Motor neuron (in vitro differentiated cells): ENCODE measurements at regions not wholly inside any gene's neighbourhood (a gene's known extent, or its start where the extent isn't known, plus 50 kb on each side); places are given as distances from the start of the nearest gene placed in this dataset.

ENCODE experiments used
- ATAC-seq, 8 experiments: fragments of 200-7000 bp; cut with Tn5 transposase; replicated peaks in 6 of 8; 2 replicates each; pipeline ENCODE4 v1.8.0; 2021; ENCODE audit warnings: mild to moderate bottlenecking in 8 of 8, moderate library complexity in 8 of 8
- H3K27ac ChIP-seq, 2 donors: fragments of 250-450 bp; sonication (Bioruptor Pico); 2 replicates each; pipeline ENCODE4 v1.9.0; 2021; ENCODE audit warnings: antibody characterized with exemption in 2 of 2, mild to moderate bottlenecking in 2 of 2, moderate library complexity in 1 of 2
- H3K4me1 ChIP-seq, 2 donors: fragments of 250-450 bp; sonication (Bioruptor Pico); replicated peaks in 1 of 2; 2 replicates each; pipeline ENCODE4 v1.6.1; 2021; ENCODE audit warnings: antibody characterized with exemption in 2 of 2, mild to moderate bottlenecking in 2 of 2, moderate library complexity in 1 of 2
- H3K4me3 ChIP-seq, 5 donors: fragments of 250-450 bp; sonication (Bioruptor Pico); 2 replicates each; pipeline ENCODE4 v1.9.0; 2021; ENCODE audit warnings: antibody characterized with exemption in 5 of 5, mild to moderate bottlenecking in 5 of 5, moderate library complexity in 4 of 5
- whole genome bisulfite sequencing, 10 experiments: fragments of 450-650 bp; shearing (Covaris generic); methylation state at CpG; one replicate each; pipeline ENCODE4 v1.0.0; 2022; 5-methylcytosine and 5-hydroxymethylcytosine counted together
- in situ Hi-C, 9 experiments: fragments of 400-800 bp; cut with MboI; loops; one replicate each; pipeline ENCODE4 v1.15.0; 2021; ENCODE audit warnings: low sequenced_read_pairs in 9 of 9, low pct_unique_long_range_greater_than_20kb in 2 of 9; ENCODE audit not compliant: unreplicated experiment in 9 of 9

GRCh38 chr5:17398431-17398830 is 99.6 kb upstream of the TAF11L2 start:
- ATAC-seq, result peak in 5 of 8 experiments; percentile 44 to 95 (median 90)
- WGBS, 10 experiments, result 0 to 24% (median 5%) methylated on average over 1 to 4 of the region's 4 CpGs; no CpG with 5 or more reads in 3 of the 10 experiments
- Histone ChIP-seq H3K4me3 (no peak overlapping the region), H3K4me1 (peaks cover 29 to 41% of the 10 kb centered on the region in 2 donors), H3K27ac (no peak overlapping the region)
- in situ Hi-C loops, result no loop called here

GRCh38 chr5:17398866-17399835 is 98.9 kb upstream of the TAF11L2 start:
- H3K27ac ChIP-seq, result no peak overlapping the region
- peaks cover 35 to 46% of the 10 kb centered on the region in 2 donors for H3K4me1 ChIP-seq
- H3K4me3 ChIP-seq, result no peak overlapping the region
- WGBS, 10 experiments, result 36 to 100% (median 62%) methylated on average over 2 to 7 of the region's 7 CpGs; no CpG with 5 or more reads in 1 of the 10 experiments
- in situ Hi-C loops, result no loop called here
- no peak for ATAC-seq

GRCh38 chr5:17399931-17400330 is 98.1 kb upstream of the TAF11L2 start:
- Histone ChIP-seq H3K27ac (no peak overlapping the region), H3K4me1 (peaks cover 37 to 52% of the 10 kb centered on the region in 2 donors), H3K4me3 (no peak overlapping the region)
- in situ Hi-C loops, result no loop called here
- WGBS, 10 experiments, result 57 to 100% (median 84%) methylated on average over 1 to 3 of the region's 3 CpGs; no CpG with 5 or more reads in 1 of the 10 experiments
- ATAC-seq, result no peak

GRCh38 chr5:17400724-17401469 is 97.1 kb upstream of the TAF11L2 start:
- in situ Hi-C loops, result no loop called here
- Histone ChIP-seq H3K4me1 (peaks cover 37 to 54% of the 10 kb centered on the region in 2 donors), H3K4me3 (no peak overlapping the region), H3K27ac (no peak overlapping the region)
- ATAC-seq, result peak in 5 of 8 experiments; percentile 30 to 56 (median 38)
- WGBS, 10 experiments, result 34 to 100% (median 64%) methylated on average over 1 to 8 of the region's 11 CpGs; no CpG with 5 or more reads in 1 of the 10 experiments

- ATAC-seq, result peak in 5 of 8 experiments; percentile 30 to 79 (median 35)
- WGBS, 10 experiments, result 0 to 45% (median 13%) methylated on average over 1 to 9 of the region's 9 CpGs
- H3K4me3 ChIP-seq, result no peak overlapping the region
- in situ Hi-C loops, result no loop called here
- H3K27ac ChIP-seq, result peak overlapping the region in 1 of 2 donors; percentile 37
- peaks cover 37 to 54% of the 10 kb centered on the region in 2 donors for H3K4me1 ChIP-seq
These were observed 96.4 kb upstream of the TAF11L2 start for GRCh38 chr5:17401470-17402288.

- Histone ChIP-seq H3K27ac (peak overlapping the region in 1 of 2 donors; percentile 37), H3K4me1 (peaks cover 37 to 54% of the 10 kb centered on the region in 2 donors), H3K4me3 (no peak overlapping the region)
- in situ Hi-C loops, result no loop called here
- ATAC-seq, result peak in 1 of 8 experiments; percentile 29
- WGBS, 10 experiments, result 0 to 49% (median 14%) methylated on average over 1 to 9 of the region's 10 CpGs
These were observed 95.5 kb upstream of the TAF11L2 start for GRCh38 chr5:17402289-17403121.

GRCh38 chr5:17403695-17404490 is 94.1 kb upstream of the TAF11L2 start:
- Histone ChIP-seq H3K4me3 (no peak overlapping the region), H3K27ac (no peak overlapping the region), H3K4me1 (peaks cover 32 to 45% of the 10 kb centered on the region in 2 donors)
- peak in 1 of 8 experiments; percentile 12 for ATAC-seq
- in situ Hi-C loops, result no loop called here
- WGBS, 10 experiments, result 60 to 100% (median 77%) methylated on average over 2 to 10 of the region's 10 CpGs

GRCh38 chr5:17405976-17406375 is 92.1 kb upstream of the TAF11L2 start:
- WGBS, 10 experiments, result 0 to 100% (median 66%) methylated on average over 1 to 2 of the region's 2 CpGs; no CpG with 5 or more reads in 1 of the 10 experiments
- Histone ChIP-seq H3K4me3 (no peak overlapping the region), H3K4me1 (peaks cover 26 to 40% of the 10 kb centered on the region in 2 donors), H3K27ac (no peak overlapping the region)
- no peak for ATAC-seq
- in situ Hi-C loops, result no loop called here

- in situ Hi-C loops, result no loop called here
- WGBS, 10 experiments, result 0 to 100% (median 77%) methylated on average over 1 to 2 of the region's 2 CpGs; no CpG with 5 or more reads in 2 of the 10 experiments
- no peak overlapping the region for H3K4me3 ChIP-seq
- H3K4me1 ChIP-seq, result peaks cover 21 to 38% of the 10 kb centered on the region in 2 donors
- no peak overlapping the region for H3K27ac ChIP-seq
- ATAC-seq, result no peak
These were observed 91.6 kb upstream of the TAF11L2 start for GRCh38 chr5:17406423-17406838.

GRCh38 chr5:17411436-17412402 is 86.3 kb upstream of the TAF11L2 start:
- 19 to 85% (median 71%) methylated on average over 4 to 11 of the region's 11 CpGs for WGBS, 10 experiments
- H3K27ac ChIP-seq, result no peak overlapping the region
- peaks cover 34 to 40% of the 10 kb centered on the region in 2 donors for H3K4me1 ChIP-seq
- no peak overlapping the region for H3K4me3 ChIP-seq
- ATAC-seq, result peak in 3 of 8 experiments; percentile 8 to 62 (median 42)
- in situ Hi-C loops, result no loop called here
